HepG2 (cell line): ENCODE measurements at regions not wholly inside any gene's neighbourhood (a gene's known extent, or its start where the extent isn't known, plus 50 kb on each side); places are given as distances from the start of the nearest gene placed in this dataset.
A peak's percentile ranks its signal among the peaks of the same experiment; 100 is the strongest.

Experiments
- AHR ChIP-seq: IDR thresholded peaks from 2 replicates; pipeline ENCODE4 v1.6.1; 2018; ENCODE audit warnings: missing genetic modification reagents, missing compliant biosample characterization
- ATF2 ChIP-seq: sonication (generic); formaldehyde crosslinking; IDR thresholded peaks from 2 replicates; pipeline ENCODE4 v1.4.0; 2020; ENCODE audit warnings: missing genetic modification reagents
- CTCF ChIP-seq: sonication (generic); formaldehyde crosslinking; IDR thresholded peaks from 2 replicates; pipeline ENCODE4 v1.5.0; 2020; ENCODE audit warnings: mild to moderate bottlenecking, missing genetic modification reagents, moderate library complexity
- DMTF1 ChIP-seq: sonication (generic); formaldehyde crosslinking; IDR thresholded peaks from 2 replicates; pipeline ENCODE4 v1.4.0; 2020; ENCODE audit warnings: mild to moderate bottlenecking, missing genetic modification reagents
- GMEB2 ChIP-seq: IDR thresholded peaks from 2 replicates; pipeline ENCODE4 v1.6.1; 2016; ENCODE audit warnings: missing biosample characterization, missing genetic modification reagents, low read depth
- KDM6A ChIP-seq: IDR thresholded peaks from 2 replicates; pipeline ENCODE4 v1.6.1; 2016; ENCODE audit warnings: low read depth
- MXD1 ChIP-seq: sonication (generic); formaldehyde crosslinking; IDR thresholded peaks from 2 replicates; pipeline ENCODE4 v1.4.0; 2020; ENCODE audit warnings: mild to moderate bottlenecking, missing genetic modification reagents
- ZNF451 ChIP-seq: sonication (generic); formaldehyde crosslinking; IDR thresholded peaks from 2 replicates; pipeline ENCODE4 v1.5.0; 2020; ENCODE audit warnings: mild to moderate bottlenecking, missing genetic modification reagents
- ZNF543 ChIP-seq: sonication (generic); formaldehyde crosslinking; IDR thresholded peaks from 2 replicates; pipeline ENCODE4 v1.4.0; 2020; ENCODE audit warnings: mild to moderate bottlenecking, missing genetic modification reagents
- ZNF598 ChIP-seq: sonication (generic); formaldehyde crosslinking; IDR thresholded peaks from 2 replicates; pipeline ENCODE4 v1.5.1; 2020; ENCODE audit warnings: mild to moderate bottlenecking, missing genetic modification reagents, borderline replicate concordance
- ZNF670 ChIP-seq: sonication (generic); formaldehyde crosslinking; IDR thresholded peaks from 2 replicates; pipeline ENCODE4 v1.8.0; 2022; ENCODE audit warnings: mild to moderate bottlenecking, missing genetic modification reagents, borderline replicate concordance

GRCh38 chr5:136769900-136770684, 404.7 kb upstream of the TRPC7 start (continued):
- no peak for TF ChIP-seq ATF2 (CRISPR knock-in tag)
- no peak for TF ChIP-seq AHR
- TF ChIP-seq KDM6A: no peak
- TF ChIP-seq MXD1: no peak
- TF ChIP-seq GMEB2: no peak
- TF ChIP-seq DMTF1 (CRISPR knock-in tag): no peak
- no peak for TF ChIP-seq ZNF543 (CRISPR knock-in tag)
- TF ChIP-seq ZNF451 (CRISPR knock-in tag): no peak
- no peak for TF ChIP-seq ZNF670
- no peak for TF ChIP-seq ZNF598 (CRISPR knock-in tag)
- TF ChIP-seq CTCF (CRISPR knock-in tag): peak; percentile 84
